GM21717 (cell line): ENCODE measurements at regions not wholly inside any gene's neighbourhood (a gene's known extent, or its start where the extent isn't known, plus 50 kb on each side); places are given as distances from the start of the nearest gene placed in this dataset.

Experiments
- ATAC-seq: cut with Tn5 transposase; IDR thresholded peaks from one replicate; pipeline ENCODE4 v1.9.1; 2021; ENCODE audit warnings: mild to moderate bottlenecking, moderate library complexity; ENCODE audit not compliant: unreplicated experiment

DNA sequence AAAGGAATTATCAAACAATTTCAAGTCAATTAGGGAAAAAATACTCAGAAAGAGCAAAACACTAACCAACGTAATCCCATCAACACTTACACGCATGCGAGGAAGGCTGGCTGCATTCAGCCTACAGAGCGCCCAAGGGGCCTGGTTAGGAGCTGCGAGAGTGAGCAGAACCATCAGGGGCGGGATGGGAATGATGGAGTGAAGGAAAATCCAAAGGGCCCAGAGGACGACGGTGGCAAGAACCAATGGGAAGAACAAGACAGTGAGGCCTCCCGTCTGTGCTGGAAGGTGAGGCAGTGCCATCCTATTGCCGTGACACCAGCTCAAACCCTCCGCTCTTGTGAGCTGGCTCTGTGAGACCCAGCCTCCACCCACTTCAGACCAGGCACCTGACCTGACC lies 253.0 kb downstream of the IRS2 start:
- no peak for ATAC-seq

DNA sequence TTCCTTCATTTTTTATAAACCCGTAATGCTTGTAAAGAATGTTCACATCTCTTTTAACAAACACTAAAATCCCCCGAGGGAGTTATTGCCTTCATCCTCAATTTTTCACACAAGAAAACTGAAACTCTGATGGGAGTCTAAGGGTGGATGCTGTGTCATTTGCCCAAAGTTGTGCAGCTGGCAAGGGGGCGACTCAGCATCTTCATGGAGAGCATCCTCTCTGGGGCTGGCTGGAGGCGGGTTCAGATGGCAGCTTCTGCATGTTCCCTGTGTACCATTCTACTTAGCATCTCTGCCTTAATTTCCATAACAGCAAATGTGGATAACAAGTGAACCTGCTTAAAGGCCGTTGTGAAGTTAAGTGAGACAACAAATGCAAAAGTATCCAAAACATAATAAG lies 256.4 kb downstream of the IRS2 start:
- no peak for ATAC-seq

DNA sequence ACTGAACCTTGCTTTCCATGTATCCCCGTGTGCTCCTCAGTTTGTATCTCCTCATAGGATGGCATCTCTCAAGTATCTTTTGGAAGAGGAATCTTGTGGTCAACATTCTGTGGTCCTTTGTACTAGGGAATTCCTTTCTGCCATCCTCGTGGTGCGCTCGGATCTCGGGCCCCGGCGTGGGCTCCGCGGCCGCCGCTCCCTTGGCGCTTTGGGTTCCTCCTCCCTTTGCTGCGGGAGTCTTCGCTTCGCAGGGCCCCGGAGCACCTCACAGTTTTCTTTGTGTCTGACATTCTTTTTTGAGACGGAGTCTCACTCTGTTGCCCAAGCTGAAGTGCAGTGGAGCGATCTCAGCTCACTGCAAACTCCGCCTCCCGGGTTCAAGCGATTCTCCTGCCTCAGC lies 264.7 kb downstream of the IRS2 start:
- ATAC-seq: no peak

DNA sequence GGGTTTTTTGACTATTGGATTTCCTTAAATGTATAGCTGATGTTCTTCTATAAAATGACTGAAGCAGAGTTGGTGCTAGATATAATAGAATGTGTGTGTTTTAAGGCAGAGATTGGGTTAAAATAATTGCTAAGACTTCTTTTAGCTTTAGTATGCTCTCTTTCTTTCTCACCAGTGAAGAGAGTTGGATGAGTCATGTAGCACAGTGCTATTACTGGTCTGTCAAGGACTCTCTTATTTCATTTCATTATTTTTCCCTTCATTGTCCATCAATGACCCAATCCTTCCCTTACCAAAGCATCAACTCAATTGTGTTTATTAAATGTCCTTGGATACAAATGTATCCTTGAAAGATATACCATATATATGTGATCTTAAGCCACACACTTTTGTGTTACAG lies 268.9 kb downstream of the IRS2 start:
- ATAC-seq: no peak

DNA sequence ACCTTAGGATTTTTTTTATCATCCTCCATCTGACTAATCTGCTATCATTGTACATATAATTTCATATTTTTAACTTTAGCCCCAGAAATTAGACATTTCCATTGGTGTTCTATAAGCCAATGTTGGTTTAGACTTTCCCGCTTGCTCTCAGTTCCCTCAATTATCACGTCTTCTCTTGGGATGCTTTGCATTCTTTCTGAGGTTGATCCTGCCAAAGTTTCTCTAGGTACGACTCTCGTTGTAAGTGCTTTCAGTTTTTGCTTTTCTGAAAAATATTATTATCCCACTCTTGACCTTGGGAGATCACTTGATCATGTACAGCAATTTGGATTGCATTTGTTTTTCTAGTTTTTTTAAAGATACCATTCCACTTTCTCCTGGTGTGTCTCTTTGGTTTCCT lies 270.2 kb downstream of the IRS2 start:
- no peak for ATAC-seq

DNA sequence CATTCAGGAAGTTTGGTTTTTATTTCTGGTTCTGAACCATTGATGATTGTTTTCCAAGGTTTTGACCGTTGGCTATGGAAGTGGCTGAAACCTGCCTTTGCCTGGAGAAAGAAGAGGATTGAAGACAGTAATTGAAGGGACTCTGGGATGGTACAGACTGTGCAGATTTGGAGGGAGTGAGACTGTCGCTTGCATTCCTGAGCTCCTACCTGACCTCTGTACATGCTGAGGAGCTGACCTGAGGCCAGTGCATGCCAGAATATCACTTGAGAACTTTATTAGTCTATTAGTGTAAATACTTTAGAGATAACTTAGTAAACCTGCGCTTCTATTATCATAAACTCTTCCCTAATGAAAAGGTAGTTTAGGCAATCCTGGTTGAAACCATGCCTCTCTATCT lies 276.4 kb downstream of the IRS2 start:
- ATAC-seq: no peak

DNA sequence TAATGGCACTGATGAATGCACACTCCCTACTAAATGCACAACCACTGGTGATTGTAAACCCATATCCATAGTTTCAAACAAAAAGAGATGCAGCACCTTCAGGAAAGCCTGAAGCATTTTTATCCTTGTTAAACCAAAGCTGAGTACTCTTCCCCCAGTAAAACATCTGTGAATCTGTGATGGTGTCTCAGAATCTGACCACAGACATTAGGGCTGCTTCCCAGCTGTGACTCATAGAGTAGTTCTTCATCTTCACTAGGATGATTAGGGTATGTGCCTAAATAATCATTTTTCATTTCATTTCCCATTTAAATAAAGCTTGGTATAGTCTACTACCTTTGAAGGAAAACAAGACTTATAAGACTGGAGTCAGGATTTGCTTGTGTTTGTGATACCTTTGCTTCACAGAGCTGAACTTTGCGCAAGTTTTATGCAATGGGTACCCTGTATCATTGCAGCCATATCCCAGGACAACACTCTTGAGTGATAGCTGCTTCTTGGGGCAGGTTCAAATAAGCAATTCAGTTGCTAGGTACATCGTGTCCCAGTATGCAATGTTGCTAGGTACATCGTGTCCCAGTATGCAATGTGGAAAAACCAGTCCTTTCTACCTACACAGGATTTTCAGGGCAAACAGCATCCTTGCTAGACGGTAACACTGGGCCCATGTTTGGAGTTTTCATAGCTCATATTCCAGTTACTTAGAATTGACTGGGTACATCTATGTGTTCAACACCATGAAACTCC lies 277.1 kb downstream of the IRS2 start:
- no peak for ATAC-seq

DNA sequence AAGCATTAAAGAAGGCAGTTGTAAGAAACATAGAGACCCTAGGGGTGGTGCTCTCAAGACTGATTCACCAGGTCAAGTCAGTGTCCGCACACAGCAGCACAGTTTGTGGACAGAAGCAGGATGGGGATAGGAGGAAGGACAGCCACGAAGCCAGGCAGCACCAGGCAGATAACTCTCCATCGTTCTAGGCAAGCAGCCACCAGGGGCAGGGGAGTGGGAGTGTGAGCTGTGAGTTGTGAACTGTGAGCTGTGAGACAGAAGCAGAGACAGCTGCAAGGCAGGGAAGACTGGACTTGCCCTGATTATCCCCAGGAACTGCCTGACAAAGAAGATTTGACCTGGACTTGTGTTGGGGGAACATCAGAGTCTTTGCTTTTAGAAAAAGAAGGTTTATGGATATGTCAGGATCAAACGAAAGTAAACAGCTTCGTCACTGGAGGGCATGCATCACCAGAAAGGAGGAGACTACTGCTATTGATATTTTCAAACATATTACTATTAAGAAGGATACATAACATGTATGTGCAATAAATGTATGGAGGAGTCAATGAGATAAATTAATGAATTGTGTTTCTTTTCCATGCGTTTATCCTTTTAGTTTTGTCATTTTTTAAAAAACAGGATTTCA lies 286.1 kb downstream of the IRS2 start:
- no peak for ATAC-seq

DNA sequence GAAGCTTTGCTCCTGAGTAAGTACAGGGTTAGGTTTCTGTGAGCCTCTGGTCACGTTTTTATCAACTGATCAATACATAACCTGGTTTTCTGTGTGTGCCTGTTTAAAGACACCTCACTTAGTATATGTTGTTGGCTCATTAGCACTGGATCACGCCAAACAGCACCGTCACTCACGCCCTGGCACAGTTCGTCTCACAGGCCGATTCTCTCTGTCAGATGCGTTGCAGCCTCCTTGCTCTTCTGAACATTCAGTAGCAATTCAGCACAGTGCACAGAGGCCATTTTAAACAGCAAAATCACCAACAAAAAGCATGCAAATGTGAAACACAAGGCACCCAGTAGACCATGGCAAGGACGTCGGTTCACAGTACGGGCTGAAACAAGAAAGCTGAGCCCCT lies 288.5 kb downstream of the IRS2 start:
- no peak for ATAC-seq

DNA sequence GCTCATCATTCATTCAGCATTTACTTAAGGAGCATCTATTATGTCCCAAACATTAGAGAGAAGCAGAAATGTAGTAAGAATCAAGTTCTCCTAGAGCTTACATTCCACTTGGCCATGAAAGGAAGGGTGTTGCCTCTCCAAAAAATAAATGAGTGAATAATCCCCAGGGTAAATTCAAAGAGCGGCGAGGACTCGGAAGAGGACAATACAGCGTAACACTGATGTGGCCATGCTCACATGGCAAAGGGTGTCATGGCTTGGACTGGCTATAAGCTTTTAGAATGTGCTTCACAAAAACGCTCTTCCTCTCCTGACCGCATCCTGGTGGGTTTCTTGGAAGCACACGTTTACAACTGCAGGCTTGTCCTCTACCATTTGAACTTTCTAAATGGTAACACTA lies 290.2 kb downstream of the IRS2 start:
- no peak for ATAC-seq

DNA sequence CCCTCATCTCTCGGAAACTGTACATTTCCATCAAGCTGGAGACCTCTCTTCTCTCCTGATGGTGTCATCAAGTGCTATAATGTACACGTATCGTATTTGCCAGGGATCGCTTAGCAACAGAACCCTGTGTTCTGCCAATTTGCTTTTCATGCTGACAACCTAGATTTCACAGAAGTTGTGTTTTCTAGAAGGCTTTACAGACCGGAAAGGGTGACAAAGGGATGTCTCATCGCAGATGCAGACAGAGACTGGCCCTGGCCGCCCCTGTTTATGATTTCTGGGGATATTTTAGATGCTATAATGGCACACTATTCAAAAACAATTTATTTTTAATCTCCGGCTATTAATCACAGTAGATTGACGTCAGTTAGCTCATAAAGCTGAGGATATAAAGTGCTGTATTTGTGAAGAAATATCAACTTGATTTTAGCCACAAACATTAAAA lies 291.4 kb downstream of the IRS2 start:
- ATAC-seq: no peak

DNA sequence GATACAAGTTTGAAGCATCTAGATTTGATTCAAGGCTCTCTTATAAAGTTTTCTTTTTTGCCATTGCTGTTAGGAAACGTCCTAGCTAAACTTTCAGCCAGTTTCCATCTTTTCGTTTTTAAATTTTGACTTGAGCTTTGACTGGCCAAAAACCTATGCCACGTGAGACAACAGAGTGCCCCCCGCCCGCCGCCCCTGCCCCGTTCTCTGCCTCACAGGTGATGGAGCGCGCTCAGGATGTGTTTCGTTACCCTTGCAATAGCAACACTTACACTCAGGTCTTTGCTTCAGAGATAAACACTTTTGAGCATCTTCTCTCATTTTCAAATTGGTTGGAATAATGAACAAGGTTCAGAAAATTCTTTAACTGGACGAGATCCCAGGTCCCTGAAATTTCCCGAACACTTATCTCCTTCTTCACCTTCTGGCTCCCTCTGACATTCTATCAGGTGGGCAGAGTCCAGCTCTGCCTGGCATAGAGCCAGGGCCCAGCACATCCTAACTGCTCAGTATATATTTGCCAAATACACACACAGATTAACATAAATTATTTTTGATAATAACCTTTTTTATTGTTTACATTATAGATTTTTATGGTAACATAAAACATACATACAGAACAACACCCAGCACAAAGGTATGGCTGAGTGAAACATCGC lies 301.1 kb downstream of the IRS2 start:
- no peak for ATAC-seq

DNA sequence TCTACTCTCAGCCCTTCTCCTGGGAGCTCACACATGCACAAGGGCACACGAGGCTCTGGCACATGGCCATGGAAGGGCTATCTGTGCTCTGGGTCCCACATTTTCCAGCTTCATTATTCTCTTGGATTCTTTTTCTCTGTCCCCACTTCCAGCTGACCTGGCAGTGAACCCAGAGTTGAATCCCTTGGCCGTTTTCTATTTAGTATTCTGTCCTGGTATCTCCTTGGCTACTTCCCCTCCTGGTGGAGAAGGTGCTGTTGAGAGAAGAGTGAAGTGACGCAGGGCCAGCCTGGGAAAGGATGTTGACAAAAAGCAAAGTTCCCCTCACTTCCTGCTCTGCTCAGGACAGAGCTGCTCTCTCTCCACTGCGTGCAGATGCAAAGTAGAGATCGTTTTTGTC lies 303.1 kb downstream of the IRS2 start:
- no peak for ATAC-seq

DNA sequence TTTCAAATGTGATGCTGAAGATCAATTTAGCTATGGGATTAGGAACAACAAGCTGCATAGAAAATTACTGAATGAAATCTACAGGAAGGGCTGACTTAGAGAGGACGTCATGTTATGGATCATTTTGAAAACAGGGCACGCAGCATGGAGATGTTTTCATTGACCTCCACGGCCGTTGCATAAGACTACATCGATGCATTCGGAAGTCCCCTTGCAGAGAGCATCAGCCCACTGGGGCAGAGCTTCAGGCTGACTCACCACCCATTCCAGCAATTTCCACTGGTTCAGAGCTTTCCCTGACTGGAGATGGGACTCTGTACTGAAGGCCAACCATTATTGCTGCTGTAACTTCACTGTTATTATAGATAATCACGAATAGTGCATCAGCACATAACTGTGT lies 305.3 kb downstream of the IRS2 start:
- ATAC-seq: no peak

DNA sequence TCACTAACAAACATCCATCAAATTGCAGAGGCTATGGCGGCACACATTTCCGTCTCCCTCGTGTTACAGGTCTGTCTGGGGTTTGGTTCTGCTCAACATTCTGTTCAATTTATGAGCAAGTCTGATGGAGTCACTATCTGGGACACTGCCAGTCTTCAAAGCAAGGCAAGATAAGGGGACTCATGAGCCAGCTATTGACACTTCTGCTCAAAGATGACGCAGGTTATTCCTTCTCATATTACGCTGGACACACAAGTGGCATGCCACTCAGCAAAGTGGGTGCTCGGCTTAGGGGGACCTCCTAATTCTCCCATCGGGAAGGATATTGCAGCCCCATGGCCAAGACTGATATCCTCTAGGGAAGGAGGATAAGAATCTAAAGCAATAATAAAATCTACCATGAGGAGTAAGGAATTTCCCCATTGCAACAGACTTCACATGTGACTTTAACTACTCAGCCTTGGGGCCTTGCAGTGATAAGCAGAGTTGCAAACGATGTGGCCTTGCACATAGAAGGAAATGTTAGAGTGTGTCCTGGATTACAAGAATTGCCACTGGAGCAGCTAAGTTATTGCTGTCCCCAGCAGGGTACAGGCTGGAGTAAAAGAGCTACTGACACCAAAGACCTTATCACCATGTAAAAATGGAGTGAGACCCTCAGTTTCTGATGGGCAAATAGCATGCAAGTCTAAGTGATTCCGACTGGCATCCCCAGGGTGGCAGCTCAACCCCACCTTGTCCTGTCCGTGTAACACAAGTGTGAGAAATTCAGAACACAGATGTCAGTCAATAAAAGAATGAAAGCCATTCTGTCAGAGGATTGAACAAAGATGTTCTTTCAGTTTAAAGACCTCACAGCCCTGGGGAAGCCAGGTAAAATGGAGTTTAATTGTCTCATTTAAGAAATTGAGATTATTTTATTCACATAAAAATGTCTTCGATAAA lies 306.1 kb downstream of the IRS2 start:
- ATAC-seq: no peak

DNA sequence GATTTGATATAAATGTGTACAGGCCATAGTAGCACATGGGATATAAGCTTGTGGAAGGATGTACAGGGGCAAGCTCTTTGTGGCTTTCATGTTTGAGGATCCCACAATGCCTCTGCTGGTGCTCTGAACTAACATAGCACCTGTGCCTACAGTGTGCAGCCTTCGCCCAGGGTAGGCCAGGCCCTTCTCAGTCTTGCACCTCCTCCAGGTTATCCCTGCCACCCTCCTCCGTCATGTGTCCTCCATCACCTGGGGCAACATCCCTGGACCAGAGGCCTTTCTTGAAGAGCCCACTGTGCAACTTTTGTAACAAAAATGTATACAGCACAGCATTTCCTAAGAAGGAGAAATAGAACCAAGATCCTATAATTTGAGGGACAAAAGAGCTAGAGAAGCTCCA lies 306.8 kb downstream of the IRS2 start:
- ATAC-seq: no peak

DNA sequence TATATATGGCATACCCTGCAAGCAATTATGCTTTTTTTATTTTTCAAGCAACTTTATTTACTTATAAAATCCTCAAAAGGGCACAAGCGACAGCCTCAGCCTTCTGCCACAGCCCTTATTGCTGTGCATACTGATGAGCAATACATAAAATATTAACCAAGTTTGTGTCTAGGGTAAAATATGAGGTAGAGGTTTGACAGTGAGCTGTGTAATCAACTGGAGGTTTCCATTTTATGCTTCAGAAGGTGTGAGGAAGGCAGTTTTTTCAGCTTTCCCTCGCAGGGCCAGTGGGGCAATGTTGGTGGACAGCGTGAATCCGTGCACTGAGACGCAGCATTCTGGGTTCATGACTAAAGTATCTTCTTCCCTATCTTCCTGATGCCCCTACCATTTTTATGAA lies 310.4 kb downstream of the IRS2 start:
- ATAC-seq: no peak

DNA sequence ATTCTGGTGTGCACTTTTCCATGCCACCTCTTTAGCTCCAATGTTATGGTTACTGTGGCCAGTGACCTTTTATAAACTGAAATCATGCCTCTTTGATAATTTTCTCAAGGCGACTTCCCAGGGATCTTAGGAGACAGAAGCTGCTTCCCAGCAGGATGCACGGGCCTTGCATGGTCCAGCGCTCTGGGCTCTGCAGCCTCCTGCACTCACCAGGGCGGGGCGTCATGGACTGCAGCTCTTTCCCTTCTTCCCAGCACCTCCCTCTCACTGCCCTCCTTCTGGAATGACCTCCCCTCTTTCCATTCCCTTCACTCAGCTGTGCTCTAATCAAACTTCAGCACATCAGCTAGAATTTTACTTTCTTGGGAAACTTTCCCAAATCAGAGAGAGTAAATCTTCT lies 318.3 kb downstream of the IRS2 start:
- no peak for ATAC-seq

DNA sequence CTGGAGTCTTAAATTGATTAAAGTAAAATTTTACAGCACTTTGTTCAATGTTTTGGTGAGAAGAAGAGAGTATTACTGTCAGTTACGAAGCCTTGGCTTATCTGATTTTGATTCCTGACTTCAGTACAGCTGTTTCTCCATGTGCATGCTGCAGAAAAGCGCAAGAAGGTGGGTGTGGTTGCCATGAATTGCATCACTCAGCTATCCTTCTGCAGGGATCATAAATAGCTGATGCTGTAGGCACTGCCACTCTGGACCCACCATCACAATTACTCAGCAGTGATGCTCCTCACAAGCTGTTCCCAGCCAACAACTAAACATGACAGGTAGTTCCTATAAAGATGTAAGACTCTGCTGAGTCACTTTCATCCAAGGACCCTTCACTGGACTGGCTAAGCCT lies 321.2 kb downstream of the IRS2 start:
- ATAC-seq: no peak

DNA sequence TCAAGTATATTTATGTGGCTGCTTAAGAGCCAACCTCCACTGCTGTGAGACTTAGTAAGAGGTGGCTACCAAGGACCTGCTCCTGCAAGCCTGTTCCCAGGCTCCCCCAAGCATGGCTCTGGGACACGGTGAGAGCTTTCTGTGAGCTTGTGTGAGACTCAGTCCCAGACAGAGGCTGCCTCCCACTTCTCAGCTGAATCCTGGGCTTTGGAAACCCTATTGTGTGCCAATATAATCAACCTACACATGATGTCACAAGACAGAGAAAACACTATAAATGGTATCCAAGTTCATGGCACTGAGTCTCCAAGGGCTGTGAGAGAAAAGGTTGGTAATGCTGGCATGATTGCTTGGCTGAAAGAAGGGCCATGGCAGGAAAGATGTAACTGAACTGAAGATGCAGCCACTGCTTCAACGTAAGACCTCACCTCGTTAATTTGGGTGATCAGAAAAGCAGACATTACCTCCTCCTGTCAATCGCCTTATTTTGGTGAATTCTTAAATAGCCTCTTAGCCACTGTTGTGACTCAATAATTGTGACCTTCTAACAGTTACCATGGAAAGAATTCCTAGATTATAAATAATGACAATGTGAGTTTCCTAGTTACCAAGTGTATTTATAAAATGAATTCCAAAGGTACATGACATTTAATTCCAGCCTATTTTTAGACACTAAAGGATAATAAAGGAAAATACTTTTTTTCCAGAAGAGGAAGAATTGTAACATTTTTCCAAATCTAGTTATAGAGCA lies 332.0 kb downstream of the IRS2 start:
- no peak for ATAC-seq

DNA sequence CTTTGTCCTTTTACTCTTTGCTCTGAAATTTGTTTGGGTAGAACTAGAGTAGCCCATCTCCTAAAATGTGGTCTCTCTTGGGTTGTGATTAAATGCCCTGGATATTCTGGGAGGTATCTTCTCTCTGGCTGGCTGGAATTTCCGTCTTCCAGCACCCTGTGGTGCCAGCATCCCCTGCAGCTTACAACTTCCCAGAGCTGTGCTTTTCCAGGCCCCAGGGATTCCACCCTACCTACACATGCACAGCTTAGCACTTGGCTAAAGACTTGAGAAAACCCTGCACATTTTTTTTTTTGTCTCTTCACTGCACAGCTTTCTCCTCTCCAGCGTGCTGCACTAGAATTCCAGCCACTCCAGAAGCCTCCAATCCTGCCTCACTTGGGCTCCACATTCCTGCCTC lies 334.7 kb downstream of the IRS2 start:
- no peak for ATAC-seq
